WTC11 (cell line): ENCODE measurements at regions not wholly inside any gene's neighbourhood (a gene's known extent, or its start where the extent isn't known, plus 50 kb on each side); places are given as distances from the start of the nearest gene placed in this dataset.

Experiments used
- ATAC-seq: fragments of 200-7000 bp; cut with Tn5 transposase; 2 replicates; pipeline ENCODE4 v1.10.0; 2021; ENCODE audit warnings: mild to moderate bottlenecking, moderate library complexity
- CTCF ChIA-PET: fragments of 300-600 bp; sonication (Branson Sonifier 250); formaldehyde crosslinking; loops from one replicate; lab custom pipeline; 2021; ENCODE audit warnings: antibody characterized with exemption; lab: Charles Lee
- POLR2A ChIA-PET: fragments of 350-600 bp; sonication (Branson Sonifier 250); formaldehyde crosslinking; loops from one replicate; lab custom pipeline; 2021; ENCODE audit warnings: antibody characterized with exemption; lab: Charles Lee
- DNase-seq: peaks from one replicate; pipeline ENCODE4 v3.0.0; 2021; ENCODE audit warnings: low spot score
- H3K27ac Mint-ChIP-seq: 2 replicates; pipeline ENCODE4 v1.8.0; 2021; ENCODE audit warnings: mixed read lengths
- H3K27me3 Mint-ChIP-seq: 2 replicates; pipeline ENCODE4 v1.8.0; 2021; ENCODE audit warnings: low read depth, mild to moderate bottlenecking, moderate library complexity, mixed read lengths
- H3K36me3 Mint-ChIP-seq: 2 replicates; pipeline ENCODE4 v1.8.0; 2021; ENCODE audit warnings: mixed read lengths
- H3K4me1 Mint-ChIP-seq: 2 replicates; pipeline ENCODE4 v1.8.0; 2022; ENCODE audit warnings: mixed read lengths
- H3K4me3 Mint-ChIP-seq: 2 replicates; pipeline ENCODE4 v1.8.0; 2021; ENCODE audit warnings: mild to moderate bottlenecking, moderate library complexity, mixed read lengths
- H3K9me3 Mint-ChIP-seq: 2 replicates; pipeline ENCODE4 v1.8.0; 2021; ENCODE audit warnings: mixed read lengths
- ATF1 ChIP-seq: sonication (generic); formaldehyde crosslinking; IDR thresholded peaks from 2 replicates; pipeline ENCODE4 v1.8.1; 2023; ENCODE audit warnings: mild to moderate bottlenecking, moderate library complexity, missing genetic modification reagents
- E2F4 ChIP-seq: sonication (generic); formaldehyde crosslinking; IDR thresholded peaks from 2 replicates; pipeline ENCODE4 v1.8.1; 2022; ENCODE audit warnings: low read depth, mild to moderate bottlenecking, moderate library complexity, missing genetic modification reagents, borderline replicate concordance
- EMX1 ChIP-seq: fragments of 250-450 bp; sonication (Bioruptor Pico); IDR thresholded peaks from 2 replicates; pipeline ENCODE4 v1.8.0; 2021; ENCODE audit warnings: mild to moderate bottlenecking
- FOXP4 ChIP-seq: sonication (generic); formaldehyde crosslinking; IDR thresholded peaks from 2 replicates; pipeline ENCODE4 v1.8.0; 2022; ENCODE audit warnings: mild to moderate bottlenecking, missing genetic modification reagents
- JUN ChIP-seq: sonication (generic); formaldehyde crosslinking; IDR thresholded peaks from 2 replicates; pipeline ENCODE4 v1.8.0; 2023; ENCODE audit warnings: mild to moderate bottlenecking, missing genetic modification reagents
- OVOL2 ChIP-seq: fragments of 250-450 bp; sonication (Bioruptor Pico); IDR thresholded peaks from 2 replicates; pipeline ENCODE4 v1.9.0; 2021; ENCODE audit warnings: mild to moderate bottlenecking, borderline replicate concordance
- RELA ChIP-seq: sonication (generic); formaldehyde crosslinking; IDR thresholded peaks from 2 replicates; pipeline ENCODE4 v1.8.1; 2022; ENCODE audit warnings: missing genetic modification reagents, mild to moderate bottlenecking, borderline replicate concordance
- SMAD3 ChIP-seq: sonication (generic); formaldehyde crosslinking; IDR thresholded peaks from 2 replicates; pipeline ENCODE4 v1.8.0; 2022; ENCODE audit warnings: missing genetic modification reagents, mild to moderate bottlenecking, borderline replicate concordance
- SP1 ChIP-seq: sonication (generic); formaldehyde crosslinking; conservative IDR thresholded peaks from 2 replicates; pipeline ENCODE4 v1.8.1; 2022; ENCODE audit warnings: missing genetic modification reagents
- TCF7 ChIP-seq: sonication (generic); formaldehyde crosslinking; IDR thresholded peaks from 2 replicates; pipeline ENCODE4 v1.8.0; 2022; ENCODE audit warnings: mild to moderate bottlenecking, low read depth, missing genetic modification reagents, moderate library complexity
- TEAD4 ChIP-seq: sonication (generic); formaldehyde crosslinking; IDR thresholded peaks from 2 replicates; pipeline ENCODE4 v1.8.0; 2022; ENCODE audit warnings: mild to moderate bottlenecking, missing genetic modification reagents
- ZNF121 ChIP-seq: sonication (generic); formaldehyde crosslinking; IDR thresholded peaks from 2 replicates; pipeline ENCODE4 v1.8.0; 2023; ENCODE audit warnings: missing genetic modification reagents
- ZNF138 ChIP-seq: sonication (generic); formaldehyde crosslinking; conservative IDR thresholded peaks from 2 replicates; pipeline ENCODE4 v1.8.1; 2022; ENCODE audit warnings: mild to moderate bottlenecking, moderate library complexity, missing genetic modification reagents
- ZNF232 ChIP-seq: sonication (generic); formaldehyde crosslinking; IDR thresholded peaks from 2 replicates; pipeline ENCODE4 v1.8.0; 2022; ENCODE audit warnings: mild to moderate bottlenecking, missing genetic modification reagents
- ZNF317 ChIP-seq: sonication (generic); formaldehyde crosslinking; IDR thresholded peaks from 2 replicates; pipeline ENCODE4 v1.8.1; 2023; ENCODE audit warnings: low read depth, mild to moderate bottlenecking, moderate library complexity, missing genetic modification reagents, borderline replicate concordance
- TF ChIP-seq, protein P1 (sequence below): sonication (generic); formaldehyde crosslinking; IDR thresholded peaks from 2 replicates; pipeline ENCODE4 v1.8.1; 2023; ENCODE audit warnings: mild to moderate bottlenecking, moderate library complexity, missing genetic modification reagents
- TF ChIP-seq, protein P2 (sequence below): fragments of 250-450 bp; sonication (Bioruptor Pico); IDR thresholded peaks from 2 replicates; pipeline ENCODE4 v1.9.0; 2021; ENCODE audit warnings: mild to moderate bottlenecking
- TF ChIP-seq, protein P3 (sequence below): sonication (generic); formaldehyde crosslinking; conservative IDR thresholded peaks from 2 replicates; pipeline ENCODE4 v1.8.1; 2023; ENCODE audit warnings: mild to moderate bottlenecking, low read depth, missing genetic modification reagents, moderate library complexity
- TF ChIP-seq, protein P4 (sequence below): sonication (generic); formaldehyde crosslinking; conservative IDR thresholded peaks from 2 replicates; pipeline ENCODE4 v1.8.1; 2022; ENCODE audit warnings: mild to moderate bottlenecking, missing genetic modification reagents

- no peak for TF ChIP-seq E2F4 (CRISPR knock-in tag)
- TF ChIP-seq, all 79 proteins: peak for 0
These were observed 649.0 kb upstream of the TBX3 start (continued) for GRCh38 chr12:115332945-115333344.

DNA sequence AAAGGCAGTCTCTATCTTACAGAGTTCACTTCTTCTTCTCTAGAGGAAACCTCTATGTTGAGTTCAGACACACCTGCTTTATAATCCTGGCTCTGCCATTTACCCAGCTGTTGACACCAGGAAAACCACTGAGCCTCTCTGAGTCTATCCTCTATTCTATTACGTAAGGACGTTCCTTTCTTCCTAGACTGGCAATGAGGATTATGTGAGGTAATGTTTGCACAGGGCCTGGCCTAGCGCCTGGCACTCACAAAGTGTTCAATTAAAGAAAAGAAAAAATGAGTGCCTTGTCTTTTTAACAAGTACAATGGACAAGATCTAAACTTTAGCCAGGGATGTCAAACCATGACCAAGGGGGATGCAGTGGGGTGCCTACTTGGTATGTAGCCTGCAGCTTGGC, 641.9 kb upstream of the TBX3 start:
- Mint-ChIP-seq H3K9me3 (no peaks in the 10 kb centered on the region), H3K27ac (no peak overlapping the region), H3K4me3 (no peak overlapping the region), H3K4me1 (no peaks in the 10 kb centered on the region), H3K27me3 (no peaks in the 10 kb centered on the region), H3K36me3 (no peaks in the 10 kb centered on the region)
- DNase-seq (no peak), ATAC-seq (no peak)
- TF ChIP-seq E2F4 (CRISPR knock-in tag) (no peak), SMAD3 (CRISPR knock-in tag) (no peak), JUN (CRISPR knock-in tag) (no peak), ZNF138 (CRISPR knock-in tag) (no peak), TEAD4 (CRISPR knock-in tag) (no peak), EMX1 (no peak), SP1 (CRISPR knock-in tag) (no peak), TCF7 (no peak), ZNF232 (CRISPR knock-in tag) (no peak), ZNF317 (no peak)
- TF ChIP-seq, protein P1, sequence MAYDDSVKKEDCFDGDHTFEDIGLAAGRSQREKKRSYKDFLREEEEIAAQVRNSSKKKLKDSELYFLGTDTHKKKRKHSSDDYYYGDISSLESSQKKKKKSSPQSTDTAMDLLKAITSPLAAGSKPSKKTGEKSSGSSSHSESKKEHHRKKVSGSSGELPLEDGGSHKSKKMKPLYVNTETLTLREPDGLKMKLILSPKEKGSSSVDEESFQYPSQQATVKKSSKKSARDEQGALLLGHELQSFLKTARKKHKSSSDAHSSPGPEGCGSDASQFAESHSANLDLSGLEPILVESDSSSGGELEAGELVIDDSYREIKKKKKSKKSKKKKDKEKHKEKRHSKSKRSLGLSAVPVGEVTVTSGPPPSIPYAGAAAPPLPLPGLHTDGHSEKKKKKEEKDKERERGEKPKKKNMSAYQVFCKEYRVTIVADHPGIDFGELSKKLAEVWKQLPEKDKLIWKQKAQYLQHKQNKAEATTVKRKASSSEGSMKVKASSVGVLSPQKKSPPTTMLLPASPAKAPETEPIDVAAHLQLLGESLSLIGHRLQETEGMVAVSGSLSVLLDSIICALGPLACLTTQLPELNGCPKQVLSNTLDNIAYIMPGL (CRISPR knock-in tag), result no peak
- TF ChIP-seq, protein P2, sequence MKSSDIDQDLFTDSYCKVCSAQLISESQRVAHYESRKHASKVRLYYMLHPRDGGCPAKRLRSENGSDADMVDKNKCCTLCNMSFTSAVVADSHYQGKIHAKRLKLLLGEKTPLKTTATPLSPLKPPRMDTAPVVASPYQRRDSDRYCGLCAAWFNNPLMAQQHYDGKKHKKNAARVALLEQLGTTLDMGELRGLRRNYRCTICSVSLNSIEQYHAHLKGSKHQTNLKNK (CRISPR knock-in tag), result no peak
- TF ChIP-seq, protein P3, sequence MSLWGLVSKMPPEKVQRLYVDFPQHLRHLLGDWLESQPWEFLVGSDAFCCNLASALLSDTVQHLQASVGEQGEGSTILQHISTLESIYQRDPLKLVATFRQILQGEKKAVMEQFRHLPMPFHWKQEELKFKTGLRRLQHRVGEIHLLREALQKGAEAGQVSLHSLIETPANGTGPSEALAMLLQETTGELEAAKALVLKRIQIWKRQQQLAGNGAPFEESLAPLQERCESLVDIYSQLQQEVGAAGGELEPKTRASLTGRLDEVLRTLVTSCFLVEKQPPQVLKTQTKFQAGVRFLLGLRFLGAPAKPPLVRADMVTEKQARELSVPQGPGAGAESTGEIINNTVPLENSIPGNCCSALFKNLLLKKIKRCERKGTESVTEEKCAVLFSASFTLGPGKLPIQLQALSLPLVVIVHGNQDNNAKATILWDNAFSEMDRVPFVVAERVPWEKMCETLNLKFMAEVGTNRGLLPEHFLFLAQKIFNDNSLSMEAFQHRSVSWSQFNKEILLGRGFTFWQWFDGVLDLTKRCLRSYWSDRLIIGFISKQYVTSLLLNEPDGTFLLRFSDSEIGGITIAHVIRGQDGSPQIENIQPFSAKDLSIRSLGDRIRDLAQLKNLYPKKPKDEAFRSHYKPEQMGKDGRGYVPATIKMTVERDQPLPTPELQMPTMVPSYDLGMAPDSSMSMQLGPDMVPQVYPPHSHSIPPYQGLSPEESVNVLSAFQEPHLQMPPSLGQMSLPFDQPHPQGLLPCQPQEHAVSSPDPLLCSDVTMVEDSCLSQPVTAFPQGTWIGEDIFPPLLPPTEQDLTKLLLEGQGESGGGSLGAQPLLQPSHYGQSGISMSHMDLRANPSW (CRISPR knock-in tag), result no peak
- ChIA-PET POLR2A (interaction anchor here (0.9 kb wide), 1 partner anchor 28 kb away, joined by 3 read pairs; no protein-coding TSS in a partner anchor), CTCF (no interaction called here)

GRCh38 chr12:115324949-115325593, 641.1 kb upstream of the TBX3 start:
- no peaks in the 10 kb centered on the region for H3K36me3 Mint-ChIP-seq
- CTCF ChIA-PET, result no interaction called here
- H3K4me1 Mint-ChIP-seq, result peaks cover 3% of the 10 kb centered on the region; the same call in 1 of the 2 replicates
- no peak overlapping the region for H3K4me3 Mint-ChIP-seq
- no peak for TF ChIP-seq OVOL2 (CRISPR knock-in tag)
- no peak for TF ChIP-seq ZNF232 (CRISPR knock-in tag)
- TF ChIP-seq ATF1 (CRISPR knock-in tag), result no peak
- TF ChIP-seq RELA (CRISPR knock-in tag), result no peak
- no peak for TF ChIP-seq ZNF121 (CRISPR knock-in tag)
- TF ChIP-seq FOXP4, result no peak
- TF ChIP-seq, protein P4, sequence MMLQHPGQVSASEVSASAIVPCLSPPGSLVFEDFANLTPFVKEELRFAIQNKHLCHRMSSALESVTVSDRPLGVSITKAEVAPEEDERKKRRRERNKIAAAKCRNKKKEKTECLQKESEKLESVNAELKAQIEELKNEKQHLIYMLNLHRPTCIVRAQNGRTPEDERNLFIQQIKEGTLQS (CRISPR knock-in tag), result no peak
- H3K27ac Mint-ChIP-seq, result no peak overlapping the region
- H3K9me3 Mint-ChIP-seq, result no peaks in the 10 kb centered on the region
- H3K27me3 Mint-ChIP-seq, result no peaks in the 10 kb centered on the region
- POLR2A ChIA-PET, result interaction anchor here (0.9 kb wide), 1 partner anchor 29 kb away, joined by 3 read pairs; no protein-coding TSS in a partner anchor
- ATAC-seq, result no peak
- DNase-seq, result no peak
